HEK293T (cell line): ENCODE measurements at regions not wholly inside any gene's neighbourhood (a gene's known extent, or its start where the extent isn't known, plus 50 kb on each side); places are given as distances from the start of the nearest gene placed in this dataset.

ENCODE experiments used
- BHLHE40 ChIP-seq: fragments of 450-650 bp; IDR thresholded peaks from 2 replicates; pipeline ENCODE4 v1.6.1; 2016; ENCODE audit warnings: mild to moderate bottlenecking, moderate library complexity, borderline replicate concordance
- FOXK2 ChIP-seq: fragments of 450-650 bp; IDR thresholded peaks from 2 replicates; pipeline ENCODE4 v1.6.1; 2016; ENCODE audit warnings: mild to moderate bottlenecking
- FOXM1 ChIP-seq: fragments of 450-650 bp; IDR thresholded peaks from 2 replicates; pipeline ENCODE4 v1.6.1; 2017; ENCODE audit warnings: mild to moderate bottlenecking, borderline replicate concordance
- L3MBTL2 ChIP-seq: fragments of 450-650 bp; conservative IDR thresholded peaks from 2 replicates; pipeline ENCODE4 v1.6.1; 2016; ENCODE audit warnings: mild to moderate bottlenecking
- NFRKB ChIP-seq: fragments of 450-650 bp; IDR thresholded peaks from 2 replicates; pipeline ENCODE4 v1.6.1; 2016; ENCODE audit warnings: mild to moderate bottlenecking, moderate library complexity
- SP1 ChIP-seq: fragments of 450-650 bp; IDR thresholded peaks from 2 replicates; pipeline ENCODE4 v1.6.1; 2017
- TARDBP ChIP-seq: fragments of 450-650 bp; IDR thresholded peaks from 2 replicates; pipeline ENCODE4 v1.6.1; 2016
- ZNF384 ChIP-seq: fragments of 450-650 bp; IDR thresholded peaks from 2 replicates; pipeline ENCODE4 v1.6.1; 2016

- TF ChIP-seq FOXM1 (no peak), TARDBP (no peak), FOXK2 (no peak), NFRKB (no peak), SP1 (no peak), ZNF384 (no peak), L3MBTL2 (no peak), BHLHE40 (no peak)
These were observed 77.0 kb upstream of the PTPRM start for GRCh38 chr18:7490104-7490503.
